IPS DF 6.9 (cell line): ENCODE measurements at regions not wholly inside any gene's neighbourhood (a gene's known extent, or its start where the extent isn't known, plus 50 kb on each side); places are given as distances from the start of the nearest gene placed in this dataset.
"Not testable (repeated sequence)": the region's sequence is repeated elsewhere in the genome, so short reads cannot be mapped to it uniquely, and the experiment has no call there.

Experiments
- DNase-seq: peaks from one replicate; pipeline ENCODE4 v3.0.0-alpha.2; 2013; ENCODE audit warnings: low read depth, low spot score
- H3K27ac ChIP-seq: one replicate; pipeline ENCODE4 v1.5.1; 2013; ENCODE audit warnings: low read length, control low read depth
- H3K27me3 ChIP-seq: 2 replicates; pipeline ENCODE4 v1.6.1; 2013; ENCODE audit warnings: mild to moderate bottlenecking, low read length; ENCODE audit not compliant: control insufficient read depth, insufficient read depth
- H3K36me3 ChIP-seq: 2 replicates; pipeline ENCODE4 v1.6.1; 2013; ENCODE audit warnings: low read length; ENCODE audit not compliant: control insufficient read depth, insufficient read depth
- H3K4me1 ChIP-seq: 2 replicates; pipeline ENCODE4 v1.6.1; 2013; ENCODE audit warnings: low read length; ENCODE audit not compliant: control insufficient read depth, insufficient read depth
- H3K4me3 ChIP-seq: 2 replicates; pipeline ENCODE4 v1.5.1; 2013; ENCODE audit warnings: mild to moderate bottlenecking, low read length
- H3K9me3 ChIP-seq: 2 replicates; pipeline ENCODE4 v1.6.1; 2013; ENCODE audit warnings: low read length, inconsistent platforms; ENCODE audit not compliant: control insufficient read depth, insufficient read depth
- WGBS: extraction: QIAGEN DNeasy Blood & Tissue Kit; methylation state at CpG from one replicate; pipeline ENCODE4 v1.1.7; 2013; ENCODE audit warnings: mixed read lengths, missing lambda C conversion rate; ENCODE audit not compliant: insufficient read length, insufficient coverage; 5-methylcytosine and 5-hydroxymethylcytosine counted together

- WGBS, result no CpG with 5 or more reads among the region's 4 CpGs
- Histone ChIP-seq H3K27ac (no peak overlapping the region), H3K9me3 (no peaks in the 10 kb centered on the region), H3K36me3 (no peaks in the 10 kb centered on the region), H3K27me3 (no peaks in the 10 kb centered on the region), H3K4me1 (no peaks in the 10 kb centered on the region), H3K4me3 (no peak overlapping the region)
- no peak for DNase-seq
Measured at GRCh38 chr4:177789610-177790009, 347.4 kb upstream of the AGA start.

GRCh38 chr4:177791188-177791587, 349.0 kb upstream of the AGA start:
- no peaks in the 10 kb centered on the region for H3K27me3 ChIP-seq
- H3K4me1 ChIP-seq, result no peaks in the 10 kb centered on the region
- no peaks in the 10 kb centered on the region for H3K9me3 ChIP-seq
- WGBS, result no CpG with 5 or more reads among the region's 4 CpGs
- no peak for DNase-seq
- H3K36me3 ChIP-seq, result no peaks in the 10 kb centered on the region
- H3K4me3 ChIP-seq, result no peak overlapping the region
- no peak overlapping the region for H3K27ac ChIP-seq

- no peaks in the 10 kb centered on the region for H3K27me3 ChIP-seq
- H3K9me3 ChIP-seq, result no peaks in the 10 kb centered on the region
- H3K4me3 ChIP-seq, result no peak overlapping the region
- WGBS, result no CpG with 5 or more reads among the region's 5 CpGs
- no peaks in the 10 kb centered on the region for H3K36me3 ChIP-seq
- no peak overlapping the region for H3K27ac ChIP-seq
- no peaks in the 10 kb centered on the region for H3K4me1 ChIP-seq
- no peak for DNase-seq
Measured at GRCh38 chr4:177796841-177797240, 354.6 kb upstream of the AGA start.

GRCh38 chr4:177798161-177798560, 355.9 kb upstream of the AGA start:
- Histone ChIP-seq H3K27me3 (no peaks in the 10 kb centered on the region), H3K36me3 (no peaks in the 10 kb centered on the region), H3K4me3 (no peak overlapping the region), H3K9me3 (no peaks in the 10 kb centered on the region), H3K27ac (no peak overlapping the region), H3K4me1 (no peaks in the 10 kb centered on the region)
- WGBS, result no CpG with 5 or more reads among the region's 1 CpG
- no peak for DNase-seq

GRCh38 chr4:177802162-177802561, 359.9 kb upstream of the AGA start:
- H3K36me3 ChIP-seq, result no peaks in the 10 kb centered on the region
- no peaks in the 10 kb centered on the region for H3K9me3 ChIP-seq
- no peak overlapping the region for H3K27ac ChIP-seq
- H3K4me3 ChIP-seq, result no peak overlapping the region
- no peaks in the 10 kb centered on the region for H3K4me1 ChIP-seq
- DNase-seq, result no peak
- H3K27me3 ChIP-seq, result no peaks in the 10 kb centered on the region
- no CpG with 5 or more reads among the region's 1 CpG for WGBS

GRCh38 chr4:177802661-177803060, 360.4 kb upstream of the AGA start:
- no peak for DNase-seq
- H3K4me1 ChIP-seq, result no peaks in the 10 kb centered on the region
- H3K36me3 ChIP-seq, result no peaks in the 10 kb centered on the region
- H3K4me3 ChIP-seq, result no peak overlapping the region
- no peak overlapping the region for H3K27ac ChIP-seq
- H3K9me3 ChIP-seq, result no peaks in the 10 kb centered on the region
- WGBS, result no CpG with 5 or more reads among the region's 1 CpG
- no peaks in the 10 kb centered on the region for H3K27me3 ChIP-seq

GRCh38 chr4:177803151-177803550, 360.9 kb upstream of the AGA start:
- no peaks in the 10 kb centered on the region for H3K4me1 ChIP-seq
- no peaks in the 10 kb centered on the region for H3K27me3 ChIP-seq
- DNase-seq, result no peak
- no peak overlapping the region for H3K27ac ChIP-seq
- no peaks in the 10 kb centered on the region for H3K9me3 ChIP-seq
- WGBS, result no CpG with 5 or more reads among the region's 3 CpGs
- H3K4me3 ChIP-seq, result no peak overlapping the region
- H3K36me3 ChIP-seq, result no peaks in the 10 kb centered on the region

GRCh38 chr4:177809791-177810190, 367.6 kb upstream of the AGA start:
- Histone ChIP-seq H3K4me1 (no peaks in the 10 kb centered on the region), H3K36me3 (no peaks in the 10 kb centered on the region), H3K4me3 (no peak overlapping the region), H3K9me3 (no peaks in the 10 kb centered on the region), H3K27ac (no peak overlapping the region), H3K27me3 (no peaks in the 10 kb centered on the region)
- DNase-seq, result no peak
- no CpG with 5 or more reads among the region's 3 CpGs for WGBS

- no peaks in the 10 kb centered on the region for H3K27me3 ChIP-seq
- H3K4me3 ChIP-seq, result no peak overlapping the region
- H3K4me1 ChIP-seq, result no peaks in the 10 kb centered on the region
- H3K27ac ChIP-seq, result no peak overlapping the region
- DNase-seq, result no peak
- no peaks in the 10 kb centered on the region for H3K9me3 ChIP-seq
- no CpG with 5 or more reads among the region's 4 CpGs for WGBS
- no peaks in the 10 kb centered on the region for H3K36me3 ChIP-seq
Measured at GRCh38 chr4:177810220-177810619, 368.0 kb upstream of the AGA start.

GRCh38 chr4:177818392-177818791, 376.2 kb upstream of the AGA start:
- H3K4me1 ChIP-seq, result not testable (repeated sequence)

GRCh38 chr4:177826973-177827372, 384.7 kb upstream of the AGA start:
- Histone ChIP-seq H3K4me3 (no peak overlapping the region), H3K4me1 (no peaks in the 10 kb centered on the region), H3K36me3 (no peaks in the 10 kb centered on the region), H3K9me3 (no peaks in the 10 kb centered on the region), H3K27me3 (no peaks in the 10 kb centered on the region), H3K27ac (no peak overlapping the region)
- no CpG with 5 or more reads among the region's 1 CpG for WGBS
- DNase-seq, result no peak

More at GRCh38 chr4:177818392-177818791, 376.2 kb upstream of the AGA start:
- no CpG with 5 or more reads among the region's 4 CpGs for WGBS
- H3K27ac ChIP-seq, H3K4me3 ChIP-seq, H3K9me3 ChIP-seq, H3K27me3 ChIP-seq, H3K36me3 ChIP-seq, DNase-seq: not testable (repeated sequence)
